Fibroblast of mammary gland (primary cell): ENCODE measurements at regions not wholly inside any gene's neighbourhood (a gene's known extent, or its start where the extent isn't known, plus 50 kb on each side); places are given as distances from the start of the nearest gene placed in this dataset.

Experiments
- DNase-seq: peaks from one replicate; pipeline ENCODE4 v3.0.0-alpha.2; 2010; ENCODE audit warnings: low read depth
- H3K4me3 ChIP-seq: 2 replicates; pipeline ENCODE4 v1.5.1; 2011; ENCODE audit warnings: low read depth, mild to moderate bottlenecking, low read length, moderate library complexity; ENCODE audit not compliant: control insufficient read depth
- CTCF ChIP-seq: conservative IDR thresholded peaks from 2 replicates; pipeline ENCODE4 v1.5.1; 2011; ENCODE audit warnings: low read depth, low read length, inconsistent platforms; ENCODE audit not compliant: control insufficient read depth, insufficient read depth

GRCh38 chr19:29098863-29099481 is 114.0 kb downstream of the UQCRFS1 start:
- no peak overlapping the region for H3K4me3 ChIP-seq
- peak; percentile 94 for DNase-seq
- TF ChIP-seq CTCF, result no peak

DNA sequence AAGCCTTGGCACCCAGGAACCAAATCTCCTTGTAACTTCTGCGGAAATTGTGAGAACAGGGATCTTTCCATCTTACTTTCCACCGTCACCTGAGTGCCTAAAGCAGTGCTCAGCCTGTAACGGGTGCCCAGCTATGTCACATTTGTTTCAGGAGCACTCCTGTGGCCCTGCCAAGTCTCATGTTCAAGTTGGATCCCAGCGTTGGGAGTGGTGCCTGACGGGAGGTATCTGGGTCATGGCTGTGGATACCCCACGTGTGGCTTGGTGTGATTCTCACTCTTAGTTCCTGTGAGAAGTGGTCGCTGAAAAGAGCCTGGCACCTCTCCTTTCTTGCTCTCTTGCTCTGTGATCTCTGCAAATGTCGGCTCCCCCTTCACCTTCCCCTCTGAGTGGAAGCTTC is 114.9 kb downstream of the UQCRFS1 start:
- no peak overlapping the region for H3K4me3 ChIP-seq
- no peak for DNase-seq
- no peak for TF ChIP-seq CTCF

GRCh38 chr19:29096896-29097295 is 116.1 kb downstream of the UQCRFS1 start:
- TF ChIP-seq CTCF, result no peak
- no peak overlapping the region for H3K4me3 ChIP-seq
- no peak for DNase-seq

GRCh38 chr19:29093553-29093908 is 119.4 kb downstream of the UQCRFS1 start:
- DNase-seq, result no peak
- no peak overlapping the region for H3K4me3 ChIP-seq
- TF ChIP-seq CTCF, result no peak

DNA sequence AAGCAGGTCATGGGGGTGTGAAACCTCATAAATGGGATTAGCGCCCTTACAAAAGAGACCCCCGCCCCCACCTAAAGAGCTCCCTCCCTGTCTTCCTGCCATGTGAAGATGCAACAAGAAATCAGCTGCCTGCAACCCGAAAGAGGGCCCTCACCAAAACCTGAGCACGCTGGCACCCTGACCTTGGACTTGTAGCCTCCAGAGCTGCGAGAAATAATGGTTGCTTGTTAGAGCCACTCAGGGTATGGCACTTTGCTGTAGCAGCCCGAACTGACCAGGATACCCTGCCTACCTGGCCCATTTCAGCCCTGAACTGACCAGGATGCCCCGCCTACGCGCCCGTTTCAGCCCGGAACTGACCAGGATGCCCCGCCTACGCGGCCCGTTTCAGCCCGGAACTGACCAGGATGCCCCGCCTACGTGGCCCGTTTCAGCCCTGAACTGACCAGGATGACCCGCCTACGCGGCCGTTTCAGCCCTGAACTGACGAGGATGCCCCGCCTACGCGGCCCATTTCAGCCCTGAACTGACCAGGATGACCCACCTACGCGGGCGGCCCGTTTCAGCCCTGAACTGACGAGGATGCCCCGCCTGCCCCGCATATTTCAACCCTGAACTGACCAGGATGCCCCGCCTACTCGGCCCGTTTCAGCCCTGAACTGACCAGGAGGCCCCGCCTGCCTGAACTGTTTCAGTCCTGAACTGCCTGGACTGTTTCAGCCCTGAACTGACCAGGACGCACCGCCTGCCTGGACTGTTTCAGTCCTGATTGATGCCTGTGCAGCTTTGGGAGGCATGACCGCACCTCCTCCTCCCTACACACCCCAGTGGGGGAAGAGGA is 120.0 kb downstream of the UQCRFS1 start:
- DNase-seq, result peak; percentile 61
- no peak for TF ChIP-seq CTCF
- H3K4me3 ChIP-seq, result no peak overlapping the region

DNA sequence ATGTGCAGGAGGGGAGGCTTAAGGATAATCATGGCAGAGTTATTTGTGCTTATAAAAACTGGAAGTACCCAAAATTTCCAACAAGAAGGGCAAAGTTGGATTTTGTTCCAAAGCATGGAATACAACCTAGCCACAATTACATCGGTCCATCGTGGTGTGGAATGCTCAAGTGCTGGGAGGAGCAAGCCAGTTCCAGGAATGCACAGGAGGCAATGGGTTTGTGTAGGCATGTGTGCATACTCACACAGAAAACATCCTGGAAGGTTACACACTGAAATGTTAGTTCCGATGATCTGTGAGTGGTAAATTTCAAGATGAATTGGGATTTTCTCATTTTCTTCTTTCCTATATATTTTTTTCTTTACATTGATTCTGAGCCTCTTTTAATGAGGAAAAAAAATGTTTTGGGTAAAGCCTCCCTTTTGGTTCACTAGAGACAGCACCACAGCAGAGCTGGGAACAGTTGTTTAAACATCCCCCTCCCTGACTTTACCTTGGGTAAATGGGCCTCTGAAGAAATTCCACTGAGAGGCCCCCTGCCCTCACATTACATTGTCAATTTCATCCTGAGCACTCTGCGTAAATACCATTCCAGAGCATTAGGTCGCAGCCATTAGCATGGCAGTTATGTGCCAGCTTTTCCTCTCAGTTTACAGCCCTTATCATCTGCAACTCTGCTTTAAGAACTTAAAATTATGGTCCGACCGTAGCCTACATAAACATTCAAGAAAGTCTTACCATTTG is 122.0 kb downstream of the UQCRFS1 start:
- no peak for DNase-seq
- no peak overlapping the region for H3K4me3 ChIP-seq
- TF ChIP-seq CTCF, result no peak
